OCI-LY3 (cell line): ENCODE measurements at regions not wholly inside any gene's neighbourhood (a gene's known extent, or its start where the extent isn't known, plus 50 kb on each side); places are given as distances from the start of the nearest gene placed in this dataset.

Experiments used
- CTCF ChIP-seq: fragments of 200-600, 300-600 bp; sonication (generic); IDR thresholded peaks from 2 replicates; pipeline ENCODE4 v1.5.1; 2014; ENCODE audit warnings: antibody characterized with exemption, low read length, low read depth
- EZH2phosphoT487 ChIP-seq: fragments of 200-600 bp; shearing (Covaris generic); IDR thresholded peaks from 2 replicates; pipeline ENCODE4 v1.6.1; 2018; ENCODE audit warnings: antibody characterized with exemption, mixed run types, low read depth

- TF ChIP-seq CTCF (no peak), EZH2phosphoT487 (no peak)
Measured at GRCh38 chr9:135227641-135228251, 140.3 kb downstream of the OLFM1 start.
